CD4-positive, alpha-beta memory T cell (primary cell): ENCODE measurements at regions not wholly inside any gene's neighbourhood (a gene's known extent, or its start where the extent isn't known, plus 50 kb on each side); places are given as distances from the start of the nearest gene placed in this dataset.

Experiments
- CTCF ChIA-PET: fragments of 350-600 bp; sonication (Branson Sonifier 250); formaldehyde crosslinking; loops from one replicate; lab custom pipeline; 2021; ENCODE audit warnings: inconsistent platforms; ENCODE audit not compliant: partially characterized antibody; lab: Charles Lee
- POLR2A ChIA-PET: fragments of 350-600 bp; sonication (Branson Sonifier 250); formaldehyde crosslinking; loops from one replicate; lab custom pipeline; 2021; ENCODE audit not compliant: partially characterized antibody; lab: Charles Lee
- DNase-seq, 5 donors: peaks; one replicate each; pipeline versions ENCODE4 v3.0.0 to v3.0.0-alpha.2; 2020 to 2022; ENCODE audit warnings: mixed read lengths in 1 of 5
- H3K27ac ChIP-seq: one replicate; pipeline ENCODE4 v1.7.0; 2013; ENCODE audit warnings: low read depth, low read length
- H3K27me3 ChIP-seq: 2 replicates; pipeline ENCODE4 v1.7.0; 2013; ENCODE audit warnings: mild to moderate bottlenecking, low read length, moderate library complexity; ENCODE audit not compliant: insufficient read depth
- H3K36me3 ChIP-seq: 2 replicates; pipeline ENCODE4 v1.7.0; 2013; ENCODE audit warnings: mild to moderate bottlenecking, low read length, moderate library complexity; ENCODE audit not compliant: insufficient read depth
- H3K4me1 ChIP-seq: 2 replicates; pipeline ENCODE4 v1.7.0; 2013; ENCODE audit warnings: mild to moderate bottlenecking, low read length, moderate library complexity; ENCODE audit not compliant: insufficient read depth
- H3K4me3 ChIP-seq, 2 donors: one replicate each; pipeline ENCODE4 v1.7.0; 2013; ENCODE audit warnings: low read length in 2 of 2, mild to moderate bottlenecking in 1 of 2
- H3K9me3 ChIP-seq, 2 donors: one replicate each; pipeline ENCODE4 v1.7.0; 2013; ENCODE audit warnings: low read length in 2 of 2, control low read depth in 1 of 2; ENCODE audit not compliant: control insufficient read depth in 1 of 2
- H3K27ac Mint-ChIP-seq, 7 donors: one replicate each; pipeline ENCODE4 v1.8.0; 2020 to 2021; ENCODE audit warnings: mixed read lengths in 7 of 7, mild to moderate bottlenecking in 6 of 7, inconsistent platforms in 3 of 7, moderate library complexity in 3 of 7
- H3K27me3 Mint-ChIP-seq, 2 donors: one replicate each; pipeline ENCODE4 v1.8.0; 2020 to 2021; ENCODE audit warnings: mixed read lengths in 2 of 2
- H3K36me3 Mint-ChIP-seq, 2 donors: one replicate each; pipeline ENCODE4 v1.8.0; 2020 to 2021; ENCODE audit warnings: mixed read lengths in 2 of 2, inconsistent platforms in 1 of 2, mild to moderate bottlenecking in 1 of 2
- H3K4me1 Mint-ChIP-seq, 4 donors: one replicate each; pipeline ENCODE4 v1.8.0; 2020 to 2021; ENCODE audit warnings: mixed read lengths in 4 of 4, mild to moderate bottlenecking in 1 of 4
- H3K4me3 Mint-ChIP-seq, 8 donors: one replicate each; pipeline ENCODE4 v1.8.0; 2020 to 2021; ENCODE audit warnings: mixed read lengths in 8 of 8, mild to moderate bottlenecking in 7 of 8, moderate library complexity in 6 of 8, inconsistent platforms in 3 of 8
- H3K9me3 Mint-ChIP-seq, 8 donors: one replicate each; pipeline ENCODE4 v1.8.0; 2020 to 2021; ENCODE audit warnings: mixed read lengths in 8 of 8, mild to moderate bottlenecking in 5 of 8, inconsistent platforms in 3 of 8, moderate library complexity in 1 of 8
- intact Hi-C: fragments of 100-400 bp; cut with micrococcal nuclease; formaldehyde crosslinking; loops from one replicate; pipeline ENCODE4 v1.15.1; 2023

DNA sequence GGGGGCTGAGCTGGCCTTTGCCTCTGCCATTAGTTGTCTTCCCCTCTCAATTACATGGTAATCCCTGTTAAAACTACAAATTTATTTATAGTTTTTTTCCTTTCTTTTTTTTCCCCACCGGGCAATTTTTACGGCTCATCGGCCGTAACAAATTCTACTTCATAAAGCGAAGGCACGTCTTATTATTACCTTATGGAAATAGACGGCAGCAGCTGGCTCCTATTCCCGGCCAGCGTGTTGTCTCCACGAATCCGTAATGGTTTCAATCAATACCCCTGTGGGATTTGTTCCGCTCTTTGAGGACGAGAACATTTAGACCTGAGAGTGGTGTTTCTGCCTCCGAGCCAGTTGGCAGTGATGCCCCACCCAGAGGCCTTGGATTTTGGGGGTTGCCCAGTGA is 52.4 kb upstream of the IGSF21 start:
- Histone ChIP-seq H3K4me1 (no peaks in the 10 kb centered on the region), H3K27ac (no peak overlapping the region), H3K27me3 (no peaks in the 10 kb centered on the region), H3K9me3 (no peaks in the 10 kb centered on the region), H3K4me3 (no peak overlapping the region), H3K36me3 (no peaks in the 10 kb centered on the region)
- H3K9me3 Mint-ChIP-seq, result peaks cover 0 to 2% (median 0%) of the 10 kb centered on the region in 8 donors
- DNase-seq, result no peak
- no peak overlapping the region for H3K4me3 Mint-ChIP-seq
- no peak overlapping the region for H3K27ac Mint-ChIP-seq
- ChIA-PET CTCF (no interaction called here), POLR2A (no interaction called here)
- no peaks in the 10 kb centered on the region for H3K4me1 Mint-ChIP-seq
- H3K36me3 Mint-ChIP-seq, result no peaks in the 10 kb centered on the region
- H3K27me3 Mint-ChIP-seq, result peaks cover 0 to 5% of the 10 kb centered on the region in 2 donors
- intact Hi-C loops, result no loop called here

DNA sequence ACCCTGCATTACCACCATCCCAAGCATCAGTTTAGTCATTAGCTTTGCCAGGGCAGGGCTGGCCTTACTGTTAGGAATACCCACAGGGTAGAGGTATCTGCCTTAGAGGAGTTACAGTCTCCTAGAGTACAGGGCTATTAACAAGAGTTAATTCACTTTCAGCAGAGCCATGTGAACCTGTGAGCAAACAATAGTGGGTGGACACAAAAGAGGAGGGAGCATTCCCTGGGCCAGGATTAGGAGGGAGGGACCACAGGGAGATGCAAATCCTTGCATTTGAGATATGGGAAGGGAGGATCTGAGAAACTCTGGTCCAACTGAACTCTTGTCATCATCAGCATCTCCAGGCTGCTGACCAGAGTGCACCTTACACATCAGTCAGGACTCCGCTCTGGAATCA is 51.1 kb upstream of the IGSF21 start:
- no peaks in the 10 kb centered on the region for H3K27me3 ChIP-seq
- H3K36me3 ChIP-seq, result no peaks in the 10 kb centered on the region
- Mint-ChIP-seq H3K4me3 (no peak overlapping the region), H3K27me3 (peaks cover 0 to 5% of the 10 kb centered on the region in 2 donors), H3K36me3 (no peaks in the 10 kb centered on the region), H3K4me1 (no peaks in the 10 kb centered on the region), H3K27ac (no peak overlapping the region), H3K9me3 (peaks cover 0 to 2% (median 0%) of the 10 kb centered on the region in 8 donors)
- H3K4me3 ChIP-seq, result no peak overlapping the region
- CTCF ChIA-PET, result no interaction called here
- H3K9me3 ChIP-seq, result no peaks in the 10 kb centered on the region
- no peak for DNase-seq
- intact Hi-C loops, result no loop called here
- POLR2A ChIA-PET, result no interaction called here
- no peaks in the 10 kb centered on the region for H3K4me1 ChIP-seq
- H3K27ac ChIP-seq, result no peak overlapping the region

DNA sequence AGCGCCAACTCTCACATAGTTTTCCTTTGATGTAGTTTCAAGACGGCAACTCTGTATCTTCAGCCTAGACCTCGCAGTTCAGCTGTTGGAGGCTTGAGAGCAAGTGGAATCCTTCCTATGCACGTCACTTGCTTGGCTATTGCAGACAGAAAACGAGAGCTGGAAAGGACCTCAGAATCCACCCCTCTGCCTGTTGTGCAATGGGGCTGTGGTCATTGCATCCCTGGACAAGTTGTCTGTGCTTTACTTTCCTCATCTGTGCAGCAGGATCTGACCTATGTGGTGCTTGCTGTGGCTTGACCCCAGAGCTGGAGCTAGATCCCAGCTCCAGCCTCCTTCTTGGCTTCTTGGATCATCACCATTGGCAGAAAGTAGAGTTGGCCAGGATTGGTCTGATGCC is 50.0 kb upstream of the IGSF21 start:
- H3K4me3 ChIP-seq, result no peak overlapping the region
- Mint-ChIP-seq H3K27me3 (peaks cover 4 to 11% of the 10 kb centered on the region in 2 donors), H3K27ac (no peak overlapping the region), H3K4me1 (no peaks in the 10 kb centered on the region), H3K9me3 (peaks cover 0 to 4% (median 0%) of the 10 kb centered on the region in 8 donors), H3K36me3 (no peaks in the 10 kb centered on the region), H3K4me3 (no peak overlapping the region)
- H3K27me3 ChIP-seq, result no peaks in the 10 kb centered on the region
- intact Hi-C loops, result no loop called here
- H3K4me1 ChIP-seq, result no peaks in the 10 kb centered on the region
- no peaks in the 10 kb centered on the region for H3K36me3 ChIP-seq
- DNase-seq, result no peak
- ChIA-PET POLR2A (no interaction called here), CTCF (no interaction called here)
- no peaks in the 10 kb centered on the region for H3K9me3 ChIP-seq
- no peak overlapping the region for H3K27ac ChIP-seq
